GM19238 (cell line): ENCODE measurements at regions not wholly inside any gene's neighbourhood (a gene's known extent, or its start where the extent isn't known, plus 50 kb on each side); places are given as distances from the start of the nearest gene placed in this dataset.
"Not testable (repeated sequence)": the region's sequence is repeated elsewhere in the genome, so short reads cannot be mapped to it uniquely, and the experiment has no call there.

ENCODE experiments used
- DNase-seq: peaks from one replicate; pipeline ENCODE4 v3.0.0; 2011; ENCODE audit warnings: low spot score; ENCODE audit not compliant: insufficient read length

- no peak for DNase-seq
Measured at GRCh38 chr15:38945551-38946298, 381.1 kb upstream of the RASGRP1 start.

GRCh38 chr15:38954090-38954489 lies 389.5 kb upstream of the RASGRP1 start:
- DNase-seq: no peak

GRCh38 chr15:38961456-38961855 lies 396.8 kb upstream of the RASGRP1 start:
- no peak for DNase-seq

GRCh38 chr15:38961931-38962330 lies 397.3 kb upstream of the RASGRP1 start:
- no peak for DNase-seq

- no peak for DNase-seq
Measured at GRCh38 chr15:38972831-38973230, 408.2 kb upstream of the RASGRP1 start.

- DNase-seq: no peak
Measured at GRCh38 chr15:38975282-38975990, 410.8 kb upstream of the RASGRP1 start.

- no peak for DNase-seq
Measured at GRCh38 chr15:38991126-38991525, 426.5 kb upstream of the RASGRP1 start.

GRCh38 chr15:38991701-38992100 lies 427.1 kb upstream of the RASGRP1 start:
- no peak for DNase-seq

GRCh38 chr15:38992506-38992905 lies 427.9 kb upstream of the RASGRP1 start:
- no peak for DNase-seq

GRCh38 chr15:38992930-38993329 lies 428.3 kb upstream of the RASGRP1 start:
- no peak for DNase-seq

GRCh38 chr15:38994310-38994709 lies 429.7 kb upstream of the RASGRP1 start:
- no peak for DNase-seq

- DNase-seq: no peak
Measured at GRCh38 chr15:38996111-38996631, 431.6 kb upstream of the RASGRP1 start.

- no peak for DNase-seq
Measured at GRCh38 chr15:38997841-38998240, 433.2 kb upstream of the RASGRP1 start.

- no peak for DNase-seq
Measured at GRCh38 chr15:39000008-39000734, 435.6 kb upstream of the RASGRP1 start.

GRCh38 chr15:39009740-39010139 lies 445.1 kb upstream of the RASGRP1 start:
- no peak for DNase-seq

- not testable (repeated sequence) for DNase-seq
Measured at GRCh38 chr15:39011066-39011465, 446.5 kb upstream of the RASGRP1 start.

GRCh38 chr15:39013262-39013661 lies 448.6 kb upstream of the RASGRP1 start:
- DNase-seq: no peak

GRCh38 chr15:39014682-39015081 lies 450.1 kb upstream of the RASGRP1 start:
- DNase-seq: no peak

- DNase-seq: no peak
Measured at GRCh38 chr15:39016706-39017105, 452.1 kb upstream of the RASGRP1 start.

- no peak for DNase-seq
Measured at GRCh38 chr15:39018966-39019365, 454.4 kb upstream of the RASGRP1 start.

- DNase-seq: no peak
Measured at GRCh38 chr15:39021341-39021740, 456.7 kb upstream of the RASGRP1 start.
